Renal pelvis (tissue), 1 donor: ENCODE measurements at regions not wholly inside any gene's neighbourhood (a gene's known extent, or its start where the extent isn't known, plus 50 kb on each side); places are given as distances from the start of the nearest gene placed in this dataset.

Experiments
- DNase-seq: peaks from one replicate; pipeline ENCODE4 v3.0.0-alpha.2; 2013

GRCh38 chrX:33726281-33727160 lies 405.6 kb downstream of the FAM47A start:
- no peak for DNase-seq

GRCh38 chrX:33725535-33726210 lies 406.4 kb downstream of the FAM47A start:
- peak; percentile 47 for DNase-seq

- no peak for DNase-seq
Measured at GRCh38 chrX:33721927-33722326, 410.2 kb downstream of the FAM47A start.

GRCh38 chrX:33686105-33686504 lies 446.0 kb downstream of the FAM47A start:
- no peak for DNase-seq
